ENCODE measurements at regions not wholly inside any gene's neighbourhood (a gene's known extent, or its start where the extent isn't known, plus 50 kb on each side); places are given as distances from the start of the nearest gene placed in this dataset.

DNA sequence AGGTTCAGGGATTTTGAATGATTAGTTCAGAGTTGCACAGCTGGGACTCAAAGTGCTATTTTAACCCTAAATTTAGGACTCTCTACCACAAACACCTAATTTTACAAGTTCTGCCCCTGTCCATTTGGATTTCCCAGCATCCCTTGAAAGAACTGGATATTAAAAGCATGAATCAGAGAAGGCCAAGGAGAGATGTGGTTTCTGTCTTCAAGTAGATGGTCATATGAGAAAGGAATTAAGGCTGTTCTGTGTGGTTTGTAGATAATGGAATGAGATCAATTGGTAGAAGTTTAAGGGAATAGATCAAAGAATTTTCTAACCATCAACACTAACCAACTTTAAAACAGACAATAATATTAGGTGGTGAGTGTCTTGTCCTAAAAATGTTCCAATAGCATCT lies 106.4 kb upstream of the TENM4 start:
- H3K4me3 ChIP-seq (ENCODE audit: extremely low read depth in 1 of 4, insufficient read depth in 2 of 4, low read depth in 3 of 4, low read length in 4 of 4), result no peak overlapping the region
- 0 out of 7 replicates have a peak, but pooled peaks cover 0 to 4% (median 1%) of the 10 kb centered on the region in 4 experiments for H3K4me1 ChIP-seq (replicated peaks in 1 of 4; ENCODE audit: control insufficient read depth in 3 of 4, insufficient read depth in 4 of 4, low read length in 3 of 4)
- H4K8ac ChIP-seq (ENCODE audit: extremely low read depth, insufficient read depth, low read length), result no peak overlapping the region
- H3K79me2 ChIP-seq (ENCODE audit: control insufficient read depth in 1 of 2, insufficient read depth in 2 of 2, low read length in 2 of 2), result no peaks in the 10 kb centered on the region
- H3K4ac ChIP-seq (replicated peaks; ENCODE audit: insufficient read length, low read depth, low read length), result no peak overlapping the region
- no peak overlapping the region for H2AFZ ChIP-seq (ENCODE audit: low read length)
- H3K27me3 ChIP-seq (replicated peaks in 1 of 4; ENCODE audit: control insufficient read depth in 3 of 4, extremely low read depth in 1 of 4, insufficient read depth in 3 of 4, low read length in 3 of 4), result no peaks in the 10 kb centered on the region; a peak in 1 of 7 replicates
- no peak overlapping the region for H2BK20ac ChIP-seq (ENCODE audit: low read length)
- H4K5ac ChIP-seq (ENCODE audit: insufficient read length, low read depth, low read length), result no peak overlapping the region
- H3K18ac ChIP-seq (ENCODE audit: extremely low read depth, low read length), result no peak overlapping the region
- H3K36me3 ChIP-seq (ENCODE audit: control insufficient read depth in 2 of 4, insufficient read depth in 4 of 4, low read length in 3 of 4), result no peaks in the 10 kb centered on the region
- no peaks in the 10 kb centered on the region for H3K79me1 ChIP-seq (ENCODE audit: low read depth, low read length)
- H2AK5ac ChIP-seq (ENCODE audit: low read depth, low read length), result no peak overlapping the region
- no peak overlapping the region for H3K23ac ChIP-seq (ENCODE audit: insufficient read length)
- ChIA-PET POLR2A (ENCODE audit: partially characterized antibody) (no interaction called here), CTCF (ENCODE audit: partially characterized antibody) (no interaction called here)
- no peak overlapping the region for H2BK120ac ChIP-seq (replicated peaks; ENCODE audit: low read depth, low read length)
- no peaks in the 10 kb centered on the region; the same call in 1 of the 2 replicates for H3K23me2 ChIP-seq (ENCODE audit: low read depth, low read length)
- FAIRE-seq, result no peak
- no peak for DNase-seq (ENCODE audit: low read depth in 1 of 2, low spot score in 2 of 2)
- H3K27ac ChIP-seq (ENCODE audit: low read depth, low read length), result no peak overlapping the region
- H3K56ac ChIP-seq (replicated peaks; ENCODE audit: insufficient read length, low read depth, low read length), result no peak overlapping the region
- no peaks in the 10 kb centered on the region for H4K20me1 ChIP-seq (replicated peaks in 1 of 2; ENCODE audit: control insufficient read depth in 1 of 2, insufficient read depth in 2 of 2, low read length in 2 of 2)
- H3K9me3 ChIP-seq (ENCODE audit: insufficient read depth in 2 of 2, low read depth in 1 of 2, low read length in 1 of 2), result no peaks in the 10 kb centered on the region
- no peak overlapping the region for H3K14ac ChIP-seq (ENCODE audit: insufficient read length)
- H2BK5ac ChIP-seq (ENCODE audit: low read depth, low read length), result no peak overlapping the region
- H2BK12ac ChIP-seq (ENCODE audit: low read depth, low read length), result no peak overlapping the region
- H2BK15ac ChIP-seq (ENCODE audit: low read length), result no peak overlapping the region
- H3K4me2 ChIP-seq (ENCODE audit: insufficient read depth in 1 of 2, low read depth in 2 of 2, low read length in 2 of 2), result no peak overlapping the region
- no peak overlapping the region for H3K9ac ChIP-seq (replicated peaks in 1 of 4; ENCODE audit: extremely low read depth in 1 of 4, low read depth in 3 of 4, low read length in 3 of 4)
- no peak overlapping the region for H4K91ac ChIP-seq (replicated peaks; ENCODE audit: insufficient read length, low read length)
- no peak for TF ChIP-seq EGR1 (IDR thresholded peaks at IDR 0.05; ENCODE audit: borderline replicate concordance, low read depth, low read length)
- TF ChIP-seq, protein P1, sequence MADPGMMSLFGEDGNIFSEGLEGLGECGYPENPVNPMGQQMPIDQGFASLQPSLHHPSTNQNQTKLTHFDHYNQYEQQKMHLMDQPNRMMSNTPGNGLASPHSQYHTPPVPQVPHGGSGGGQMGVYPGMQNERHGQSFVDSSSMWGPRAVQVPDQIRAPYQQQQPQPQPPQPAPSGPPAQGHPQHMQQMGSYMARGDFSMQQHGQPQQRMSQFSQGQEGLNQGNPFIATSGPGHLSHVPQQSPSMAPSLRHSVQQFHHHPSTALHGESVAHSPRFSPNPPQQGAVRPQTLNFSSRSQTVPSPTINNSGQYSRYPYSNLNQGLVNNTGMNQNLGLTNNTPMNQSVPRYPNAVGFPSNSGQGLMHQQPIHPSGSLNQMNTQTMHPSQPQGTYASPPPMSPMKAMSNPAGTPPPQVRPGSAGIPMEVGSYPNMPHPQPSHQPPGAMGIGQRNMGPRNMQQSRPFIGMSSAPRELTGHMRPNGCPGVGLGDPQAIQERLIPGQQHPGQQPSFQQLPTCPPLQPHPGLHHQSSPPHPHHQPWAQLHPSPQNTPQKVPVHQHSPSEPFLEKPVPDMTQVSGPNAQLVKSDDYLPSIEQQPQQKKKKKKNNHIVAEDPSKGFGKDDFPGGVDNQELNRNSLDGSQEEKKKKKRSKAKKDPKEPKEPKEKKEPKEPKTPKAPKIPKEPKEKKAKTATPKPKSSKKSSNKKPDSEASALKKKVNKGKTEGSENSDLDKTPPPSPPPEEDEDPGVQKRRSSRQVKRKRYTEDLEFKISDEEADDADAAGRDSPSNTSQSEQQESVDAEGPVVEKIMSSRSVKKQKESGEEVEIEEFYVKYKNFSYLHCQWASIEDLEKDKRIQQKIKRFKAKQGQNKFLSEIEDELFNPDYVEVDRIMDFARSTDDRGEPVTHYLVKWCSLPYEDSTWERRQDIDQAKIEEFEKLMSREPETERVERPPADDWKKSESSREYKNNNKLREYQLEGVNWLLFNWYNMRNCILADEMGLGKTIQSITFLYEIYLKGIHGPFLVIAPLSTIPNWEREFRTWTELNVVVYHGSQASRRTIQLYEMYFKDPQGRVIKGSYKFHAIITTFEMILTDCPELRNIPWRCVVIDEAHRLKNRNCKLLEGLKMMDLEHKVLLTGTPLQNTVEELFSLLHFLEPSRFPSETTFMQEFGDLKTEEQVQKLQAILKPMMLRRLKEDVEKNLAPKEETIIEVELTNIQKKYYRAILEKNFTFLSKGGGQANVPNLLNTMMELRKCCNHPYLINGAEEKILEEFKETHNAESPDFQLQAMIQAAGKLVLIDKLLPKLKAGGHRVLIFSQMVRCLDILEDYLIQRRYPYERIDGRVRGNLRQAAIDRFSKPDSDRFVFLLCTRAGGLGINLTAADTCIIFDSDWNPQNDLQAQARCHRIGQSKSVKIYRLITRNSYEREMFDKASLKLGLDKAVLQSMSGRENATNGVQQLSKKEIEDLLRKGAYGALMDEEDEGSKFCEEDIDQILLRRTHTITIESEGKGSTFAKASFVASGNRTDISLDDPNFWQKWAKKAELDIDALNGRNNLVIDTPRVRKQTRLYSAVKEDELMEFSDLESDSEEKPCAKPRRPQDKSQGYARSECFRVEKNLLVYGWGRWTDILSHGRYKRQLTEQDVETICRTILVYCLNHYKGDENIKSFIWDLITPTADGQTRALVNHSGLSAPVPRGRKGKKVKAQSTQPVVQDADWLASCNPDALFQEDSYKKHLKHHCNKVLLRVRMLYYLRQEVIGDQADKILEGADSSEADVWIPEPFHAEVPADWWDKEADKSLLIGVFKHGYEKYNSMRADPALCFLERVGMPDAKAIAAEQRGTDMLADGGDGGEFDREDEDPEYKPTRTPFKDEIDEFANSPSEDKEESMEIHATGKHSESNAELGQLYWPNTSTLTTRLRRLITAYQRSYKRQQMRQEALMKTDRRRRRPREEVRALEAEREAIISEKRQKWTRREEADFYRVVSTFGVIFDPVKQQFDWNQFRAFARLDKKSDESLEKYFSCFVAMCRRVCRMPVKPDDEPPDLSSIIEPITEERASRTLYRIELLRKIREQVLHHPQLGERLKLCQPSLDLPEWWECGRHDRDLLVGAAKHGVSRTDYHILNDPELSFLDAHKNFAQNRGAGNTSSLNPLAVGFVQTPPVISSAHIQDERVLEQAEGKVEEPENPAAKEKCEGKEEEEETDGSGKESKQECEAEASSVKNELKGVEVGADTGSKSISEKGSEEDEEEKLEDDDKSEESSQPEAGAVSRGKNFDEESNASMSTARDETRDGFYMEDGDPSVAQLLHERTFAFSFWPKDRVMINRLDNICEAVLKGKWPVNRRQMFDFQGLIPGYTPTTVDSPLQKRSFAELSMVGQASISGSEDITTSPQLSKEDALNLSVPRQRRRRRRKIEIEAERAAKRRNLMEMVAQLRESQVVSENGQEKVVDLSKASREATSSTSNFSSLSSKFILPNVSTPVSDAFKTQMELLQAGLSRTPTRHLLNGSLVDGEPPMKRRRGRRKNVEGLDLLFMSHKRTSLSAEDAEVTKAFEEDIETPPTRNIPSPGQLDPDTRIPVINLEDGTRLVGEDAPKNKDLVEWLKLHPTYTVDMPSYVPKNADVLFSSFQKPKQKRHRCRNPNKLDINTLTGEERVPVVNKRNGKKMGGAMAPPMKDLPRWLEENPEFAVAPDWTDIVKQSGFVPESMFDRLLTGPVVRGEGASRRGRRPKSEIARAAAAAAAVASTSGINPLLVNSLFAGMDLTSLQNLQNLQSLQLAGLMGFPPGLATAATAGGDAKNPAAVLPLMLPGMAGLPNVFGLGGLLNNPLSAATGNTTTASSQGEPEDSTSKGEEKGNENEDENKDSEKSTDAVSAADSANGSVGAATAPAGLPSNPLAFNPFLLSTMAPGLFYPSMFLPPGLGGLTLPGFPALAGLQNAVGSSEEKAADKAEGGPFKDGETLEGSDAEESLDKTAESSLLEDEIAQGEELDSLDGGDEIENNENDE (IDR thresholded peaks at IDR 0.05; ENCODE audit: insufficient replicate concordance, low read length), result no peak

All from H1 (cell line).